Neural progenitor cell (in vitro differentiated cells): ENCODE measurements at regions not wholly inside any gene's neighbourhood (a gene's known extent, or its start where the extent isn't known, plus 50 kb on each side); places are given as distances from the start of the nearest gene placed in this dataset.

Experiments used
- CTCF ChIP-seq: fragments of 200-600 bp; sonication (generic); IDR thresholded peaks from 2 replicates; pipeline ENCODE4 v1.5.1; 2017; ENCODE audit warnings: antibody characterized with exemption, mild to moderate bottlenecking
- EZH2 ChIP-seq: fragments of 200-600 bp; sonication (generic); IDR thresholded peaks from 2 replicates; pipeline ENCODE4 v1.6.1; 2017; ENCODE audit warnings: antibody characterized with exemption, mild to moderate bottlenecking, moderate library complexity

GRCh38 chr4:188596021-188596420 is 456.8 kb downstream of the TRIML1 start:
- TF ChIP-seq CTCF (no peak), EZH2 (no peak)
